ENCODE measurements at regions not wholly inside any gene's neighbourhood (a gene's known extent, or its start where the extent isn't known, plus 50 kb on each side); places are given as distances from the start of the nearest gene placed in this dataset.

DNA sequence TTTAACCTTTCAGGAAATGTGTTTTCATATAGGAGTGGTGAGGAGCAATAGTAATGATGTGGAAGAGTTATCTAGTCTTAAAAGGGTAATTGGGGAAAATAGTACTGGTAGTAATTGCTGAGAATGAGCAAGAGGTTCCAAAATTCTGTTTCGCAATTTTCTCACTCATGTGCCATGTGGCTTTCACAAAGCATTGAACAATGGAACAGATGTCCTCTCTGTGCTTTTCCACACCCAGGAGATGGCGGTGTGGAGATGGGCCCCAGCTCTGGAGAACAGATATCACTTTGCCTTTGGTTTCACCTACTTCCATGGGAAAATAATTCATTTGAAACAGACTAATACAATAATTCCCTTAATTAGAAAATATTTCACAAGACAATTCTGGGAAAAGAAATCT is 170.0 kb upstream of the SLC10A2 start:
- no peak for ATAC-seq
- H3K4me3 ChIP-seq: no peak overlapping the region
- no peaks in the 10 kb centered on the region for H3K36me3 ChIP-seq
- TF ChIP-seq, protein P1, sequence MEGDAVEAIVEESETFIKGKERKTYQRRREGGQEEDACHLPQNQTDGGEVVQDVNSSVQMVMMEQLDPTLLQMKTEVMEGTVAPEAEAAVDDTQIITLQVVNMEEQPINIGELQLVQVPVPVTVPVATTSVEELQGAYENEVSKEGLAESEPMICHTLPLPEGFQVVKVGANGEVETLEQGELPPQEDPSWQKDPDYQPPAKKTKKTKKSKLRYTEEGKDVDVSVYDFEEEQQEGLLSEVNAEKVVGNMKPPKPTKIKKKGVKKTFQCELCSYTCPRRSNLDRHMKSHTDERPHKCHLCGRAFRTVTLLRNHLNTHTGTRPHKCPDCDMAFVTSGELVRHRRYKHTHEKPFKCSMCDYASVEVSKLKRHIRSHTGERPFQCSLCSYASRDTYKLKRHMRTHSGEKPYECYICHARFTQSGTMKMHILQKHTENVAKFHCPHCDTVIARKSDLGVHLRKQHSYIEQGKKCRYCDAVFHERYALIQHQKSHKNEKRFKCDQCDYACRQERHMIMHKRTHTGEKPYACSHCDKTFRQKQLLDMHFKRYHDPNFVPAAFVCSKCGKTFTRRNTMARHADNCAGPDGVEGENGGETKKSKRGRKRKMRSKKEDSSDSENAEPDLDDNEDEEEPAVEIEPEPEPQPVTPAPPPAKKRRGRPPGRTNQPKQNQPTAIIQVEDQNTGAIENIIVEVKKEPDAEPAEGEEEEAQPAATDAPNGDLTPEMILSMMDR (IDR thresholded peaks at IDR 0.05): no peak
- H3K4me1 ChIP-seq: no peaks in the 10 kb centered on the region
- no peak for DNase-seq
- no peak overlapping the region for H3K27ac ChIP-seq
- H3K9me3 ChIP-seq: peaks cover 5% of the 10 kb centered on the region
- no peaks in the 10 kb centered on the region for H3K27me3 ChIP-seq (ENCODE audit: low read depth)
- intact Hi-C loops (cut with DNase I): no loop called here

DNA sequence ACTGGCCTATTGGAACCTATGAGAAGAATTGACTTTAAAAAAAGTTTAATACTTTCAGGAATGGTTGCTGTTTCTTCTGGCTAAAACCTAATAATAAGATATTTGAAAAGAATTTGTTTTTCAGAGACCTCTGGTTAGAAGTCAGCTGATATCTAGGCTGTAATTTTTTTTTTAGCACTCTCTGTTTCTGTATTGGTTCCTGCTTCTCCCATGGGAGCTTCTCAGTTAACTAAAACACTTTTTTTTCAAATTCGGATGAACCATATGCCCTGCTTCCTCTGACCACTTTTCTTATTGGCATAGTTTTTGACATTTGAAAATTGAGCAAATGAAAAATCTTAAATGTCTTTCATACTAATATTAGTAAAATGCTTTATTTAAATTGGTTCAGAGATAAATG is 163.5 kb upstream of the SLC10A2 start:
- Histone ChIP-seq H3K4me3 (no peak overlapping the region), H3K36me3 (no peaks in the 10 kb centered on the region), H3K27me3 (ENCODE audit: low read depth) (no peaks in the 10 kb centered on the region), H3K9me3 (peaks cover 5% of the 10 kb centered on the region), H3K4me1 (no peaks in the 10 kb centered on the region), H3K27ac (no peak overlapping the region)
- intact Hi-C loops (cut with DNase I): no loop called here
- DNase-seq (no peak), ATAC-seq (no peak)
- TF ChIP-seq, protein P1 (IDR thresholded peaks at IDR 0.05): no peak

DNA sequence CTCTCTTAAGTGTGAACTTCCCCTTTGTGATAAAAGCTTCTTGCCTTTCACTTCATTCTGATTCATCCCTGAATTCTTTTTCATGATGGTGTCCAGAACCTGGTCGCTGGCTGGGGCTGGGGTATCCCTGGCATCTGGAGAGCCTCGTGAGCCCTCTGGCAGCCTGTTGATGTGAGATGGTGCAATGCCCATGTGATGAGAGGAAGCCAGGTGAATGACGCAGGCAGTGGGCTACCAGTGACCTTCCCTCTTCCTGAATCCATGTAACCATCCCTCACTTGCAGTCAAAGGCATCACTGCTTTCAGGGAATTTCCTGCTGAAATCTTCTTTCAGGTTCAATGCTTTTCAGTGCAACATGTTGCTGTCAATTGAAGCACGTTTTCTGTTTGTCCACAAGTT is 158.6 kb upstream of the SLC10A2 start:
- no peak for ATAC-seq
- Histone ChIP-seq H3K27me3 (ENCODE audit: low read depth) (no peaks in the 10 kb centered on the region), H3K4me1 (no peaks in the 10 kb centered on the region), H3K9me3 (no peaks in the 10 kb centered on the region), H3K36me3 (no peaks in the 10 kb centered on the region), H3K4me3 (no peak overlapping the region), H3K27ac (no peak overlapping the region)
- intact Hi-C loops (cut with DNase I): no loop called here
- TF ChIP-seq, protein P1 (IDR thresholded peaks at IDR 0.05): no peak
- no peak for DNase-seq

DNA sequence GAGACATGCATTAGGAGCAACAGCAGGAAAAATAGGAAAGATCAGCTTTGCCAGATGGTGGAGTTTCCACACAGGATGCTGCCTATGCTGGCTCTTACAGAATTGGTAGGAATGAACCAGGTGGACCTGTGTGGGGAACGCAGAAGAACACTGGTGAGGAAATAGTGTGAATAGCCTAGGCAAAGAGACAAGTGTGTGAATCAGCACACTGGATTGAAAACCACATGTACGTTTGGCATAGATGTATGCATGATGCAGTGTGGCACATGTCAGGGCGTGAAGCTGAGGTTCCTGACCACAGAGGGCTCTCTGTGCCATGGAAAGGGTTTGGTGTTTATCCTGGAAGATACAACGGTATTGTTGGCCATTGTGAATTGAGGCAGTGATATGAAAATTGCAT is 156.5 kb upstream of the SLC10A2 start:
- H3K4me1 ChIP-seq: no peaks in the 10 kb centered on the region
- H3K27ac ChIP-seq: no peak overlapping the region
- DNase-seq: no peak
- H3K9me3 ChIP-seq: no peaks in the 10 kb centered on the region
- intact Hi-C loops (cut with DNase I): no loop called here
- TF ChIP-seq, protein P1 (IDR thresholded peaks at IDR 0.05): no peak
- H3K4me3 ChIP-seq: no peak overlapping the region
- no peaks in the 10 kb centered on the region for H3K27me3 ChIP-seq (ENCODE audit: low read depth)
- ATAC-seq: no peak
- no peaks in the 10 kb centered on the region for H3K36me3 ChIP-seq

DNA sequence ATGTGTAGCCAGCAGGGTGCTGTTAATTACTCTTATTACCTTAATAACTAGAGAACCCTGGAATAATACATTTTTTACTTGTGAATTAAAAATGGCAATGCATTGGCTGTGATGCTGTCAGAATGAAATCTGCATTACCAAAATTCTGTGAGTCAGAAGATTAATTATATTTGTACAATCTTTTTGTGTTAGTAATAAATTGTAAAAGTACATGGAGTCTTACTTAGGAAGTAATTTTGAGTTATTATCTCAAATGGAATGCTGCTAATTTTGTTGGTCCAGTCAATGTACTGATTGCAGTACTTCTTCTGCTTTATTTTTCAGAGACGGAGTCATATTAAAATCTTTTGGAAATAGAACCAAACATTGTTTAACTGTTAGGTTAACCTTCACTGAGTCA is 152.0 kb upstream of the SLC10A2 start:
- H3K9me3 ChIP-seq: no peaks in the 10 kb centered on the region
- H3K4me1 ChIP-seq: no peaks in the 10 kb centered on the region
- TF ChIP-seq, protein P1 (IDR thresholded peaks at IDR 0.05): no peak
- no peak for DNase-seq
- no peaks in the 10 kb centered on the region for H3K36me3 ChIP-seq
- intact Hi-C loops (cut with DNase I): no loop called here
- H3K4me3 ChIP-seq: no peak overlapping the region
- ATAC-seq: no peak
- H3K27me3 ChIP-seq (ENCODE audit: low read depth): no peaks in the 10 kb centered on the region
- no peak overlapping the region for H3K27ac ChIP-seq

DNA sequence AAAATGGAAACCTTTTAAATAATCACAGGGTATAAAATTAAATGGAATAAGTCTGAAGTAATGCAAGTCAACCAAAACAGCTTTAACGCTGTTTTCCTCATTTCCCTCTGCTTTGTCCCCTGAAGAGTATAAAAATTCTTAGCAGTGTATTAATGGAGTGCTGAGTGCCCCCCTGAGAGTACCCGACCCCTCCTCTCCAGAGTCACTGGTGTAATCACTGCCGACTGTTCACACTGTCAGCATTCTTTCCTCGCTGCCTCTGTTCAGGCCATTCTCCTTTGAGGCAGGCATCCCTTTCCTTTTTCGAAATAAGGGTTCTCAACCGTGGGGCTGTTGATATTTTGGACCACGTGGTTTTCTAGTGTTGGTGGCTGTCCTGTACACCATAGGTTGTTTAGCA is 146.9 kb upstream of the SLC10A2 start:
- Histone ChIP-seq H3K27me3 (ENCODE audit: low read depth) (no peaks in the 10 kb centered on the region), H3K4me1 (no peaks in the 10 kb centered on the region), H3K27ac (no peak overlapping the region), H3K9me3 (no peaks in the 10 kb centered on the region), H3K4me3 (no peak overlapping the region), H3K36me3 (no peaks in the 10 kb centered on the region)
- ATAC-seq (no peak), DNase-seq (no peak)
- TF ChIP-seq, protein P1 (IDR thresholded peaks at IDR 0.05): no peak
- intact Hi-C loops (cut with DNase I): no loop called here
